Urothelium cell line (cell line): ENCODE measurements at regions not wholly inside any gene's neighbourhood (a gene's known extent, or its start where the extent isn't known, plus 50 kb on each side); places are given as distances from the start of the nearest gene placed in this dataset.

Source experiments
- DNase-seq: peaks from one replicate; pipeline ENCODE4 v3.0.0; 2011; ENCODE audit warnings: low spot score, mixed read lengths
- FAIRE-seq: peaks from 2 replicates; lab custom pipeline; 2011; peaks lifted over from hg19 to GRCh38; lab: Jason Lieb, UNC

DNA sequence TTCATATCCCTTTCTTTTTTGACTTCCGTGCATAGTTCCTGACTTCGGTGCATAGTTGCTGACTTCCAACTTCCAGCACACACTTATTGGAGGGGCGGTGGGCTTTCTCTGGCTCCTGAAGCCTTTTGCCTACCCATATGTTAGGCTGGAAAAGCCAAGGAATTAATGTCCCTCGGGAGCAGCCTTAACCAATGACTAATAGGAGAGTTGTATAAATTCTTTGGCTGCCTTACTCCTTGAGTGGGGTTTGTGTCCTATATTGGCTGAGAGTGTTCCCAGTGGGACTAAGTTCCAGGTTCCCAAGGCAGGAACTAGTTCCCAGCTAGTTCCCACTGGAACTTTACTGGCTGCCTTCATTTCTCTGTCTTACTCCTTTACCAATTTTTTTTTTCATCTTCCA is 105.7 kb downstream of the ZNF326 start:
- FAIRE-seq (no peak), DNase-seq (no peak)

DNA sequence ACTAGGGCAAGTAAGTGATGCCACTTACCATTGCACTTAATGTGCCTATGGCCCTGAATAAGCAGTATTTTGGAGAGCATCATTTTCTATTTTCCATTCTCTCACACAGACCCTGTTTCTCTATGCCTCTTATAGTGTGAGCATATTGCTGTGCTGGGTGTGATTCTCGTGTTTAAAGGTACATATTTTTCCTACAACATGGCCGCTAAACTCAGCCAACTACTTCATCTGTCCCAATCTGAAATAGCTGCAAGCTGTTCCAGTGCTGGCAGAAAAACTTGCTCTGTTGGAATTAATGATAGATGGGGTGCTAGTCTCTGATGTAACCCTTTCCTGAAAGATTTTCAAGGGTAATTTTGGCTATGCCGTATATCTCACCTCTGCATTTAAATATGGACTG is 97.5 kb downstream of the ZNF326 start:
- FAIRE-seq (no peak), DNase-seq (no peak)
